NCI-H2081 (cell line): ENCODE measurements at regions not wholly inside any gene's neighbourhood (a gene's known extent, or its start where the extent isn't known, plus 50 kb on each side); places are given as distances from the start of the nearest gene placed in this dataset.
"Not testable (repeated sequence)": the region's sequence is repeated elsewhere in the genome, so short reads cannot be mapped to it uniquely, and the experiment has no call there.

ENCODE experiments used
- DNase-seq, 2 experiments: peaks; one replicate each; lab custom pipeline; 2025; lab: John Stamatoyannopoulos, UW

- DNase-seq = not testable (repeated sequence)
Measured at GRCh38 chr16:18152832-18153231, 183.7 kb downstream of the NPIPA8 start.

- DNase-seq = not testable (repeated sequence)
Measured at GRCh38 chr16:18148132-18148531, 188.4 kb downstream of the NPIPA8 start.

DNA sequence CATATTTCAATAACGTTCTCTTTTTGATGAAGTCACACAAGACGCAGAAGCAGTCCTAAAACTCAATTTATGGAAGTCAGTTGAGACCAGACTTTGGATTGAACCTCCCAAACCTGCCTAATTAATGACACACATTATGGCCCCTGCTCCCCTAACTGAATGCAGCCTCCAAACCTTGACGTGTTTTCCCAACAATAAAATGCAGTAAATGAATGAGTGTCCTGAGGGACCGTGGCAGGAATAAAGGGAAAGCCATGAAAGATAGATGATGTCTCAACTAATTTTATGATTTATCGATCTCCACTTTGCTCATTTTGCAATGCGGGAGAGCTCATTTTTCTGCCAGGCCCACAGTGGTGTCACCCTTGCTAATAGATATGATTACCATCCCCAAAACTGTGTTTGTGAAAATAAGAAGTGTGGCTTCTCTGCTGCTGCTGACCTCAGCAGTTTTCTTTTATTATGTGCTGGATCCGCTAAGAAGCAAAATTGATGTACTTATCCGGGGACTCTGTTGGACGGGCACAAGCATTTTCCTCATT lies 189.9 kb downstream of the NPIPA8 start:
- not testable (repeated sequence) for DNase-seq

- not testable (repeated sequence) for DNase-seq
Measured at GRCh38 chr16:18142066-18142465, 194.5 kb downstream of the NPIPA8 start.

DNA sequence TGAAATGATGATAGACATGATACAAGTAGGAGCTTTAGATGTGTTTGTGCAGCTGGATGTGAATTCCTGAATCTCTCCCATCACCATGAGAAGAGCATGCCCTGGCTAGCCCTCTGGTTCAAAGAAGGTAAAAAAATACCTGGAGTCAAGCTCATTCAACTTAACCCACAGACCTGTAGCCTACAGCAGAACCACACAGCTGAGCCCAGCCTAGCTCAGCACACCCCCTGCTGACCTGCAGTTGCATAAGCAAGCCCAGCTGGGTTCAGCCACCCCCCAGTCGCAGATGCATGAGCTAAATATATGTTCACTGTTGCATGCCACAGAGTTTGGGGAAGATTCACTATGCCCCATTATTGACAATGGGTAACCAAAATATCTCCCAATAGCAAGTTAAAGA lies 200.2 kb downstream of the NPIPA8 start:
- DNase-seq = not testable (repeated sequence)

DNA sequence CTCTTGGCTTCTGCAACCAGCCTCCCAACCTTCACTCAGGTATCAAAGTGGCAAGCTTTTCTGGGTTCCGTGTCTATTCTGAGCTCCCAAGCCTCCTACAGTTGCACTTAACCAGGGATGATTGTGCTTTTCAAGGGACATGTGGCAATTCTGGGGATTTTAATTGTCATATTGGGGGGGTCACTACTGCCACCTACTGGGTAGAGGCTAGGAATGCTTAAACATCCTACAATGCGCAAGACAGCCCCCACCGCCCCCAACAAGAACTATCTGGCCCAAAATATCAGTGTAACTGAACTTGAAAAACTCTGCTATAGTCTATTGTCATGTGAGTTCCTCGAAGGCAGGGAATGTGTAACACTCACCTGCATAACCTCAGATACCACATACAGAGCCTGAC lies 201.5 kb downstream of the NPIPA8 start:
- not testable (repeated sequence) for DNase-seq

DNA sequence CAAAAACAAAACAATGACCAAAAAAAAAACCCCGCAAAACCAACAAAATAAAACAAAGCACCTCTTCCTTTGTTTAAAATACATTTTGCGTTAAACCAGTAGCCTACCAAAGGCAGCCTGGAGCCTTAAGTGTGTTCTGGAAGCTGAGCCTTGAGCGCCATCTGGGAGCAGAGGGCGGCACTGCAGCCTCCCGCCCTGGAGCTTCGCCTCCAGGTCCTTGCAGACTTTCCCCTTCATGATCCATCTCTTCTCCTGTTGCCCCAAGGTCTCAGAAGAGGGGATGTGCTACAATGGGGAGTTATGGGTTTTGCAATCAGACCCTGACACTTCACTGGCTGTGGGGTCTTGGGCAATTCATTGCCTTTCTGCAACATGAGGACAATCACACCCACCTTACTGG lies 204.9 kb downstream of the NPIPA8 start:
- DNase-seq = not testable (repeated sequence)

DNA sequence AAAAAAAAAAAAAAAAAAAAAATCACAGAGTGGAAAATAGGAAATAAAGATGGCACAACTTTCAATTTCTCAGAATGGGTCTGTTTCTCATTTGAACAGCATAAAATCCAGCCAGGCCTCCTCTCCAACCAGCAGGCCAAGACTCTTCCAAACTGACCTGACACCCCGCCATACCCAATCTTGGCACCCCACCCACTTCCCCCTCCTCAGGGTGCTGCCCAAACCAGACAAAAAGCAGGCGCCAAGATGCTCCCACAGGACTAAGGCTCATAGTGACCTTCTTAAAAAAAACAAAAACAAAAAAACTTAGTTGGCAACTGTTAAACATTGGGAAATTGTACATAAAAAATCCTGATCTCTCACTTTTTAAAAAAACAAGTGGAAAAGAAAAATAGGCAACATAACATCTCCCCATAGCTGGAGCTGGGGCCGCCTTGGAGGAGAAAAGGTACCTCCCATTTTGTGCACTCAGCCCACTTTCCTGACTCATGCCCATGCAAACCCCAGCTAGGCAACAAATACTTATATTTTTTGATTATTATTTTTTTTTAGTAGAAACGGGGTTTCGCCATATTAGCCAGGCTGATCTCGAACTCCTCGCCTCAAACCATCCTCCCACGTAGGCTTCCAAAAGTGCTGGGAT lies 205.9 kb downstream of the NPIPA8 start:
- DNase-seq = not testable (repeated sequence)

DNA sequence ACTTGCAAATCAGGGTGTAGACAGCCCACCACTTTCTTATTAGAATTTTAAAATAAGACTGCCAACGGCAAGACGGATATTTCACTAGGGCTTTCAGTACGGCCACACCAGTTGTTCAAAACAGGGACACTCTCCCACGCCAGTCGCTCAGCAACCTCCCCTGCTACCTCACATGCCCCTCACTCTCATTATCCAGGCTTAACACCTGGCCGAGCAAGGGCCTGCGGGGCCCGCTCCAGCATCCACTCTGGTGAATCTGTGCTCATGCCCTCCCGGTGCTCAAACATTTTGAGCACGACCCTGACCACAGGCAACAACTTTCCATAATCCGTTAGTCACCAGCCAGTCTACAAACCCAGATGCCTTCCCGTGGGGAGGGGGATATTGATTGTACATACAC lies 209.5 kb downstream of the NPIPA8 start:
- DNase-seq = not testable (repeated sequence)

- DNase-seq = not testable (repeated sequence)
Measured at GRCh38 chr16:18119092-18119491, 217.4 kb downstream of the NPIPA8 start.

GRCh38 chr16:18118684-18119083 lies 217.9 kb downstream of the NPIPA8 start:
- DNase-seq = not testable (repeated sequence)

DNA sequence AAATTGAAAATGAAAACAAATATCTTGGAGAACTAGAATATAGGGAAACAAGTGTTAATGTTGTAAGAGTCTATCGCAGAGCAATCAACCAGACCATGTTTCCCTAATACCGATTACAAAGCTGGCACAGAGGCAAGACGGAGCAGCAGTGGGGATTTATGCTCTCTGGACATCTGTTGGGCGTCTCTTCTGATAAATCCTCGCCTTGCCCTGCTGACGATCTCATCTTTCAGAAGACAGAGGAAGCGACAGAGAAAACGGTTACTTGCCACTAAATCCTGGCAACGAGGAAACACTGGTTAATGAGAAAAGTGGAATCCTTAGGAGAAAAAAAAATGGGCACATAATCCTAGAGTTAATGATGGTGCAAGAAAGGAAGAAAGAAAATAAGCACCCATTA lies 218.5 kb downstream of the NPIPA8 start:
- not testable (repeated sequence) for DNase-seq

DNA sequence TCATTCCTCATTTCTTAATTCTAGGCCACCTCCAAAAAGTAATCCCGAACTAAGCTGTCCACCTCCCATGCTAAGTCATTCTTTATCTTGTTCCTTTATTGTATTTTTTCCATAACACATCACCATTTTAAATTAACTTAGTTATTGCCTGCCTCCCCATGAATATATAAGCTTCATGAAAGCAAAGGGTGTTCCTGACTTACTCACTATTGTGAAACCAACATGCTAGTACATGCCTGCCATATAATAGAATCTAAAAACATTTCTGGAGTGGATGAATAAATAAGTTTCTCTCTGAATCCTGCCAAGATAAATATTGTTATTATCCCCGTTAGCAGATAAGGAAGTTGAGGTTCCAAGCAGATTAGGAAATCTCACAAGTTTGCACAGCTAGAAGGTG lies 232.1 kb downstream of the NPIPA8 start:
- not testable (repeated sequence) for DNase-seq

- not testable (repeated sequence) for DNase-seq
Measured at GRCh38 chr16:18101077-18101476, 235.5 kb downstream of the NPIPA8 start.

- DNase-seq = not testable (repeated sequence)
Measured at GRCh38 chr16:18092605-18093004, 243.9 kb downstream of the NPIPA8 start.

DNA sequence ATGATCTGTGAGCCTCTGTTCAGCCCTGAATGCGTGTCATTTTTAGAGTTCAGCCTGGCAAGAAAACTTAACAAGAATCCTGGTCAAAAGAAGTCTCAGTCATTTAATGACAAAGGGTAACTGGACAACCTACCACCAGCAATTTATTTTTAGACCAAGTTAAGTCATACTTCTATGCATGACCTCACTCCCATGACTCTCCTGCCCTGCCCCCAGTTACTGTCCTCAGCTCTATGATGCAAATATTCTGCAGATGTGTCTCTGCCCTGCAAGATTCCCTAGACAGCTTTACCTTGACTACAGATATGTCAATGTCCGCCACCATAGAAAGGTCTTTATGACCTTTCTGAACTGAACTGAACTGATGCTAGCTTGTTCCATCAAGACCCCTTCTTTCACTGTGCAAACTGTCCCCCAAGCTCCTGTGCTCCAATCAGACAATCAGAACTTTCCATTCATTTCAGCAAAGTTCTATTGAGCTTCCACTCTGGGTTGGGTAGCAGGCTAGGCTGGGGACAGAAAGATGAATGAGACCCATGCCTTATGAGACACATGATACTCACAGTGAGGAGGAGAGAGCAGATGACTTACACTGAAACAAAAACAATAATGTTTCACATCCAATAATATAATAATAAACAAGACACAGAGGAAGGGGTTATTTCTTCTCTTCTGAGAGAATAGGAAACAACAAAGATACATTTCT lies 255.7 kb downstream of the NPIPA8 start:
- not testable (repeated sequence) for DNase-seq

DNA sequence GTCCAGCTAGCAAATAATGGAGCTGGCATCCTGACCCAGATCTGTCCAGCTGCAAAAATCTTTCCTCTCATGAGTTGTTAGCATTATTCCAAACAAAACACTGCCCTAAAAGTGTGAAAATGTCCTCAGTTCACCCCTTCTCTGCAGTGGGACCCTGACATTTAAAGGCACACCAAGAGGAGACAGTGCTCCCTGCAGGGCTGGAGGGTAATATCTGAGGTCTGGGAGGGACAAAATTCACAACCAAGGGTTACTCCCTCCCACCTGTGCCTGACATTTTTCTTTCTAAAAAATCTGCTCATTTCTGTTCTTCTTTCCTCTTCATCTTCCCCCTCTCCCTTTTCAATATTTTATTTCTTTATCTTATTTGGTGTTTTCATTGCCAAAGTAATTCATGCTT lies 258.6 kb downstream of the NPIPA8 start:
- DNase-seq = not testable (repeated sequence)

- no peak for DNase-seq
Measured at GRCh38 chr16:18072161-18072560, 264.4 kb downstream of the NPIPA8 start.

GRCh38 chr16:18069683-18070082 lies 266.9 kb downstream of the NPIPA8 start:
- no peak for DNase-seq

DNA sequence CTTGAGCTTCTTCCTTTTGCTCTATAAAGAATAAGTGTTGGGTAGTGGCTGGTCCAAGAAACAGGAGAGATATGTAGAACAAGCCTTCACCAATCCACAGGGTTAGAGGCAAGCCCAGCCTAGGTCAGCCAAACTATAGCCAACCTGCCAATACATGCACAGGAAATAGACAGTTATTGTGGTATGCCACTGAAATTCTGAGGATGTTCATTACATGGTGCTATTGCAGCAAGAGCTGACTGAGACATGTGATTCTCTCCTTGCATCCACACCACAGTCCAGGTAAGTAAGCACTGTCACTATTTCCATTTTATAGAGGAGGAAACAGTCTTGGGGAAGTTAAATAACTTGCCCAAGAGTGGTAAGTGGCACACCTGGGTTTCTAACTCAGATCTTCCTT lies 268.1 kb downstream of the NPIPA8 start:
- DNase-seq = no peak

DNA sequence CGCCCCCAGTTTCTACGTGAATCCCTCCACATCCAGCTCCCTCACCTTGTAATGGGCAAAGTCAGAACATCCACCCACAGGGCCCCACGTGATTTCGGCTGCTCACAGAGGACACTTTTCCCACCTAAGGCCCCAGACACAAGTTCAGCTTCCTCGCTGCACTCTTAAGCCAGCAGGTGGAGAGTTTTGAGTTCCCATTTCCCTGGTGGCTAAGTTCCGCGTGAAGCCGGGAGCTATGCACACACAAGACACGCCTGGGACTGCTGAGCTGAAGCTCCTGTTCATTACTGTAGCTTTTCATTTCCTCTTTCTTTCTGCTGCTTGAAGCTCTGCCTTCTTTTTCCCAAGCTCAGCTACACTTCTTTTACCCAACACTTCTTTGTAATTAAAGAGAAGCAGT lies 273.8 kb downstream of the NPIPA8 start:
- no peak for DNase-seq

DNA sequence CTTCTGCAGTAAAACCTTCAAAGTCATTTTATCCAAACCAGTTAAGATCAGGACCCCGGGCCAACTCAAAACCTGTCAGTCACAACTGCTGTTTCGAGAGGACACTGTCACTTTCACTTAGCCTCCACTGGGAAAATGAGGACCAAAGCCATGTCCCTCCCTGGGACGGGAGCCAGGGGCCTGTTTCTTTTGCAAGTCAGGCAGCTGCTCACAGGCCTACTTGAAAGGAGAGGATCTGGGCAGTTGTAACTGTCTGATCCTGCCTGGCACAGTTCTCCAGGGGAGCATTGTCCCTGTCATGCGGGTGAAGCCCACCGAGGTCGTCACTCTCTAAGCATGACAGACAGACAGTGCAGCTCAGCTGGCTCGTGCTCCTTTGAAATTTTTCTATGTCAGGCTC lies 276.2 kb downstream of the NPIPA8 start:
- no peak for DNase-seq

DNA sequence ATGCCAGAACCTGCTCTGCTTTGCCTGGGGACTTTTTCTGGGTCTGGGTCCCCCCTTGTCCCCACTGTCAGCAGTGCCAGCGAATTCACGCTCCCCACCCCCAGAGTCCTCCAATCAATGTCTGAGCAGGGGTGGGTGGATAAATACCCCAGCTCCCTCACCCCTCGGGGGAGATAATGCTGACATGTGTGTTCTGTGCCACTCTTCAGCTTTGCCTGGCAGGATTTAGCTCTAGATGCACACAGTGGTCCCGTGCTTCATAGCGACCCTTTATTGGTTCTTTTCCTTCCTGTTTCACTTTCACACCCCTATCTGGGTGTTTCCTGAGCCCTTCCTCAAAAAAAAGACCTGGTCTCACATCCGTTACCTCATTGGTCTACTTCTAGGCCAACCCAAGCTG lies 277.0 kb downstream of the NPIPA8 start:
- no peak for DNase-seq
